ENCODE measurements at regions not wholly inside any gene's neighbourhood (a gene's known extent, or its start where the extent isn't known, plus 50 kb on each side); places are given as distances from the start of the nearest gene placed in this dataset.

GRCh38 chr9:85283421-85283820, 458.3 kb downstream of the AGTPBP1 start:
- DNase-seq (ENCODE audit: low spot score), result no peak
- intact Hi-C loops (cut with DNase I), result no loop called here

DNA sequence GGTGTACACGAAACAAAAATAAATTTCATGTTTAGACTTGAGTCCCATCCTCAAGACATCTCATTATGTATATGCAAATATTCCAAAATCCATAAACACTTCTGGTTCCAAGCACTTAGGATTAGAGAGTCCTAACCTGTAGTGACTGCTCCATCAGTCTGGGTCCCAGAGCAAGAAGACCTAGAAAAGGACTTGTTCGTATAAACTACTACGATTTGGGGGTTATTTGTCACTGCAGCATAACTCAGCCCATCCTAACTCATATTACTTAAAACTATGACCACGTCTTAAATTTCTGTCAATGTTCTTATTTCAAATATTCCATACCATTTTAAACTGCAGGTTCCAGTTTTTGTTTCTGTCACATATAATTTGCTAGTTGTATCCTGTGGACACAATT, 463.0 kb downstream of the AGTPBP1 start:
- intact Hi-C loops (cut with DNase I), result no loop called here
- no peak for DNase-seq (ENCODE audit: low spot score)

- intact Hi-C loops (cut with DNase I), result no loop called here
- no peak for DNase-seq (ENCODE audit: low spot score)
Observed at GRCh38 chr9:85276741-85277140, 465.0 kb downstream of the AGTPBP1 start.

DNA sequence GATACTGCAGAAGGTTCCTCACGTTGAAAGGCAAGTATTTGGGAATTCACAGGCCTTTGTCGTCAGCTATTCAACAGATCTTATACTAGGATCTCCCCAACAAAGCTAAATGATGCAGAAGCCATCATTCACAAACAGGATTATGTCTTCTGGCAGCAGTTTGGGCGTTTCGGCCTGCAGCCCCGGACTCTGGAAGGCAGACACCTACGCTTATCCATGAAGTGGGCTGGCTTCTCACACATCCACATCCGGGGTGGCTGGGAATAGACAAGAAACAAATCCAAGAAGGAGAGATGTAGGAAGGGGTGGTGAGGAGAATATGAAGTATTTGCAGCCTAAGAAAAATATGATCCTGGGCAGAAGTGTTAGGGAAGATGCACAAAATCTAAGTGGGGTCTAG, 471.9 kb downstream of the AGTPBP1 start:
- no peak for DNase-seq (ENCODE audit: low spot score)
- intact Hi-C loops (cut with DNase I), result no loop called here

DNA sequence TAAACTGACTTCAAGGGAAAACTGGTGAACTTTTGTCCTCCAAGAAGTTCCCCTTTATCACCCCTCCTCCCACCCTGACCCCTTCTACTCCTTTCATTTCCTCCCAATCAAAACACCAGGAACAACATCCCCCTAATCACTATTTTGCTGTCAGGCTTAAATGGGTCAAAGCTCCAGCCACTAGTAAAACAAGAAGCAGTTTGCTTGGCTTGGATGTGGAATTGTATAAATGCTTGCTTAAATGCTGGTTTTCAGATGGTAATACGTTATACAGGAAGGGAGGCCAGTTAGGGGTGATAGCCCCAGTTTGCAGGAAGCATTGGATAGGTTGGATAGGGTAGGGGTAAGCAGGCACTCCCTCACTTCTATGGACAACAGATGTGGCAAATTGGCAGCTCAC, 473.6 kb downstream of the AGTPBP1 start:
- no peak for DNase-seq (ENCODE audit: low spot score)
- intact Hi-C loops (cut with DNase I), result no loop called here

- no peak for DNase-seq (ENCODE audit: low spot score)
- intact Hi-C loops (cut with DNase I), result no loop called here
Observed at GRCh38 chr9:85264695-85265094, 477.1 kb downstream of the AGTPBP1 start.

- intact Hi-C loops (cut with DNase I), result no loop called here
- no peak for DNase-seq (ENCODE audit: low spot score)
Observed at GRCh38 chr9:85263288-85263687, 478.5 kb downstream of the AGTPBP1 start.

DNA sequence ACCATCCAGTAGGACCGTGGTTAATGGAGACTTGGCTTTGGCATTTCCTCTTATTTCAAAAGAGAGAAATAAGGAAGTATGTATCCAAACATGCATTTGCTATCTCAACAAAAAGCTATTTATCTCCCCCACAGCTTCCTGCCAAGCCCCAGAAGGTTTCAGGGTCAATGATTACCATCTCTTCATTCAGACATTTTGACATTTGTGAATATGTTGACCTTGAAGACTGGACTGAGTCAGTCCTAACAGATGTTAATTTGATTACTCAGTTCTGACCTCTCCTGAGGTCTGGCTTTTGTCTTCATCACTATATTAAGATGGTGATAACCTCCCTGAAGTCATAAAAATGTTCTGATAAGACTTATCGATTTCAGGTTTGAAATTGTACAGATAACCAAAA, 479.4 kb downstream of the AGTPBP1 start:
- intact Hi-C loops (cut with DNase I), result no loop called here

GRCh38 chr9:85260275-85260845, 481.4 kb downstream of the AGTPBP1 start:
- intact Hi-C loops (cut with DNase I), result no loop called here
- DNase-seq (ENCODE audit: low spot score), result no peak

More for the DNA sequence above, 479.4 kb downstream of the AGTPBP1 start:
- no peak for DNase-seq (ENCODE audit: low spot score)

DNA sequence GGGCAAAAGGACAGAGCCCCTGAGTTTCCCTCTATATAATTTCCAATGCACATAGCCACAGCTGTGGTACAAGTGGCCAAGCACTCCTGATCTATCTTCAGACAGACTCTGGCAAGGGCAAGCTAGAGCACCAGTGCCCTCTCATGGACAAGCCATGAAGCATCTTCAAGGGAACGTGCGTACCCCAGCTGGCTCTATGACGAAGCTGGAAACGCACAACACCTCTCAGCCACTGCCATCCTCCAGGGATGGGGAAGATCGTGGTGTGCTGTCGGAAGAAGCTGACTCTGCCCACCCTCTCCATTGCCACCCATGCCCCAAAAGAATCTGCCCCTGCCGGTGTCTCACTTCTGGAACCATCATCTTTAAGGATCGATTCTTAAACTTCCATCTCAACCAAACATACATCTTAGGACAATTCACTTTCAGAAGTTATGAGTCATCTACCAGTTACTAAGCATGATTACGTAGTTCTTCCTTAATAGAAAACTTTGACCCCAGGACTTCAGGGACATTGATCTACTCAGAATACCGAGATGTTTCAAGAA, 482.9 kb downstream of the AGTPBP1 start:
- DNase-seq (ENCODE audit: low spot score), result no peak
- intact Hi-C loops (cut with DNase I), result no loop called here

DNA sequence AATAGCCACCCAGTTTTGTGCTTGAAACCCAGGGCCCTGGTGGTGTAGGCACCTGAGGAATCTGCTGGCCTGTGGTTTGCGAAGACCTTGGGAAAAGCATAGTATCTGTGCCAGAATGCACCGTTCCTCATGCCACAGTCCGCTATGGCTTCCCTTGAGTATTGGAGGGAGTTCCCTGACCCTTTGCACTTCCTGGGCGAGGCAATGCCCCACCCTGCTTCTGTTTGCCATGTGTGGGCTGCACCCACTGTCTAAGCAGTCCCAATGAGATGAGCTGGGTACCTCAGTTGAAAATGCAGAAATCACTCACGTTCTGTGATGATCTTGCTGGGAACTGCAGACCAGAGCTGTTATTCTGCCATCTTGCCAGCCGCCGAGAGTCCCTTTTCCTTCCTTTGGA, 483.5 kb downstream of the AGTPBP1 start:
- no peak for DNase-seq (ENCODE audit: low spot score)
- intact Hi-C loops (cut with DNase I), result no loop called here

DNA sequence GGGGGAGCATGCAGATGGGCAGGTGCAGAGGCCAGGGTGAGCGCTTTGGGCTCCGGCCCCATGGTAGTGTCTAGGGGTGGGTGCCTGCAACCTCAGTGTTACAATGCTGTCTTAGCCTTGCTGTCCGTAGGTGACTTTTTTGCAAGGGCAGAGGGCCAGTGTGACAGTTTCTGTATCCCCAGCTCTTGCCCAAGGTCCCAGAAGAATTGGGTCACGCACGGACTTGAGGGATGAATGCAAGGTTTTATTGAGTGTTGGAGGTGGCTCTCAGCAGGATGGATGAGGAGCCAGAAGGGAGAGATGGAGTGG, 492.5 kb downstream of the AGTPBP1 start:
- intact Hi-C loops (cut with DNase I), result no loop called here
- DNase-seq (ENCODE audit: low spot score), result no peak

DNA sequence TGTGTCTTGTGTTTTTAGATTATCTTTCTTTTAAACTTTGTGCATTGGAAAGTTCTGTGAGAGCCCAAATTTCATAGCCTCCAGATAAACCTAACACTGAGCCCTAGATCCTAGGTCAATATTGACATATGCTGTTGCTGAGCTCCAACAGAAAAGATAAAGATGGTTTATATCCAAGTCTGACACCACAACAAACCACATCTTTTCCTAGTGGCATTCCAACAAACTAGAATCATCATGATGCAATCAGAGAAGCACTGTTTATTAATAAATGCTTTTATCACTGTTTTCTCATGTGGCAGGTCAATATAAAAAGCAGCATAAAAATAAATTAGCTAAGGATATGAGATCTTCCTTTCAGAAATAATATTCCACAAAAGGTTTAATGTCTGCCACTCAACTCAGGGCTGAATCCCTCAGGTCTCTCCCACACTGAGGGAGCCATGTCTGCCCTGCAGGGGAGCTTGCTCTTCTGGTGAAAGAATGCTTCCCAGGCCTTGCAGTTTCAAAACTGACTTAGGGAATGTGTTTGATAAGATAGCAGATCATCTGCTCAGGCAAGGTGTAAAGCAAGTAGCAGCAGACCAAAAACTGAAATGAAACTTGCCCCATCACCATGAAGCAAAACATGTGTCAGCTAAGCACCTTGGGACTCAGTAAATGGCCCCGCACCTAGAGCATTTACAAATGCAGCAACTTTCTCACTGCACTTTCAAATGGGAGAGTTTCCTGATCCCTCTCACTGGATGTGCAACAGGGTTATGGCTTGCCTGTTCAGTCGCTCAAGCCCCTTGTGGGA, 493.0 kb downstream of the AGTPBP1 start:
- DNase-seq (ENCODE audit: low spot score), result no peak
- intact Hi-C loops (cut with DNase I), result no loop called here

GRCh38 chr9:85246541-85246940, 495.2 kb downstream of the AGTPBP1 start:
- intact Hi-C loops (cut with DNase I), result no loop called here
- no peak for DNase-seq (ENCODE audit: low spot score)

- DNase-seq (ENCODE audit: low spot score), result no peak
- intact Hi-C loops (cut with DNase I), result no loop called here
Observed at GRCh38 chr9:85244856-85245255, 496.9 kb downstream of the AGTPBP1 start.

- intact Hi-C loops (cut with DNase I), result no loop called here
Observed at GRCh38 chr9:85243977-85244376, 497.8 kb downstream of the AGTPBP1 start.

DNA sequence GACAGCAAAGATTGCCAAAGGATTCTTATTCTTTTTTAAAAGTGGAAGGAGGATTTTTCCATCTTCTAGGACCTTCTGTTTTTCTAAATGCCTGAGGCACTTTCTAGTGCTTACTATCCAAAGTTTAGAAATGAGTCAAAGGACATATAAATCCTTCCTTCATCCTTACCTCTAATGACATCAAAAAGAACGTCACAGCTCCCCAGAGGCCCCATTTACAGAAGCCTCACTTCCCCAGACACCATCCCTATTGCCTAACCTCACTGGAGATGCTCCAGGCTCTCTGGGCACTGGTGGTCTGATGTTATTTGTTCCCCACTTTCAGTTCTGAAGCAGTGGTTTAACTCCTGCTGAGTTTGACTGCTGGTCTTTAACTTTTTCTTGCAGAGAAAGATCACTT, 504.3 kb downstream of the AGTPBP1 start:
- DNase-seq (ENCODE audit: low spot score), result no peak
- intact Hi-C loops (cut with DNase I), result no loop called here

More at GRCh38 chr9:85243977-85244376, 497.8 kb downstream of the AGTPBP1 start:
- no peak for DNase-seq (ENCODE audit: low spot score)

GRCh38 chr9:85230081-85230480, 511.7 kb downstream of the AGTPBP1 start:
- no peak for DNase-seq (ENCODE audit: low spot score)
- intact Hi-C loops (cut with DNase I), result no loop called here

GRCh38 chr9:85228111-85228855, 513.5 kb downstream of the AGTPBP1 start:
- DNase-seq (ENCODE audit: low spot score), result no peak
- intact Hi-C loops (cut with DNase I), result no loop called here

DNA sequence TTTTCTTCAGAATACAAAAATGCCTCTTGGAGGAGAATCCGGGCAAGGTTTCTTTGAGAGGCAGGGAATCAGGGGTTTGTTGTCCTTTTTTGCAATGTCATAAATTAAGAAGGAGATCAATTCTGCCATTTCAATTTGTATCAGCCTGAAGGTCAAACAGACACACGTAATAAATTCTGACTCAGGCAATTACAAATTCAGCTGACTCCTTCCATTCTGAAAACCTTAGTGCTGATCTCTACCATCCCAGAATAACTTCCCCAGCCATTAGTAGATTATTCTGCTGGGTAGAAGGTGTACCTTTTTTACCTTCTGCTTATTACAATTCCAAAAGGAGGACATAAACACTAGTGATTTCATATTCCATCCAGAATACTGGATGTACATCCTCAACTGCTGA, 516.6 kb downstream of the AGTPBP1 start:
- intact Hi-C loops (cut with DNase I), result no loop called here
- no peak for DNase-seq (ENCODE audit: low spot score)

DNA sequence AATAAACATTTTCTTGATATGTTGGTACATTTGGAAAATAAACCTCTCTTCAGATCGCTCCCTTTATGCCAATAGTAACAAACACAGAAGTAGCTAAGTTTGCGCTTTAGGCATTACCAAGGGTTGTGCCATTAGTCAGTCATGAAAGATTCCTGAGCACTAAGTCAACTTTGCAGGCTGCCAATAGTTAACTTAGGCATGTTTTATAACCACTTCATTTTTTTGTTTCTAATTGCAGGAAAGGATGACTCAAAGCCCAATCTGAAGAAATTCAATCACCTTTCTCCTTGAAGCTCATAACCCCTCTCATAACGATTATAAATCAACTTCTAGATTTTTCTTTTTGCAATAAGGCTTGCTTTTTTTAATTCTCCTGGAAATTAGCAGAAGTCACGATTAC, 517.0 kb downstream of the AGTPBP1 start:
- intact Hi-C loops (cut with DNase I), result no loop called here
- no peak for DNase-seq (ENCODE audit: low spot score)
